GM12865 (cell line): ENCODE measurements at regions not wholly inside any gene's neighbourhood (a gene's known extent, or its start where the extent isn't known, plus 50 kb on each side); places are given as distances from the start of the nearest gene placed in this dataset.

Experiments used
- DNase-seq: peaks from one replicate; pipeline ENCODE4 v3.0.0; 2010; ENCODE audit warnings: low read depth
- H3K4me3 ChIP-seq: 2 replicates; pipeline ENCODE4 v1.5.1; 2011; ENCODE audit warnings: mild to moderate bottlenecking, low read depth, low read length, control low read depth
- TF ChIP-seq, protein P1 (sequence below): IDR thresholded peaks from 2 replicates; pipeline ENCODE4 v1.5.1; 2011; ENCODE audit warnings: low read length, control low read depth, low read depth, inconsistent platforms; ENCODE audit not compliant: insufficient read depth; ENCODE audit errors: missing control alignments

DNA sequence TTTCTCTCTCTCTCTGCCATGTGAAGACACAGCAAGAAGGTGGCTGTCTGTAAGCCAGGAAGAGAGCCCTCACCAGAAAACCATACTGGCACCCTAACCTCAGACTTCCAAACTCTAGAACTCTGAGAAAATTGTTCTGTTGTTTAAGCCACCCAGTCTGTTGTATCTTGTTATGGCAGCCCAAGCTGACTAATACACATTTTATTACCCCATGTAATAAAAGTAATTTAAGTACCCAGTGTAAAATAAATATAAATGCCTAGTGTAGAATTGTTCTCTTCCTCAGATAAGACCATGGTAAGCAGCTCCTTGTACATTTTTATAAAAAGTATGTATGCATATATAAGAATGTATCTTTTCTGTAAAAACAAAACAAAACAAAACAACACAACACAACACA is 119.7 kb downstream of the DTL start:
- TF ChIP-seq, protein P1, sequence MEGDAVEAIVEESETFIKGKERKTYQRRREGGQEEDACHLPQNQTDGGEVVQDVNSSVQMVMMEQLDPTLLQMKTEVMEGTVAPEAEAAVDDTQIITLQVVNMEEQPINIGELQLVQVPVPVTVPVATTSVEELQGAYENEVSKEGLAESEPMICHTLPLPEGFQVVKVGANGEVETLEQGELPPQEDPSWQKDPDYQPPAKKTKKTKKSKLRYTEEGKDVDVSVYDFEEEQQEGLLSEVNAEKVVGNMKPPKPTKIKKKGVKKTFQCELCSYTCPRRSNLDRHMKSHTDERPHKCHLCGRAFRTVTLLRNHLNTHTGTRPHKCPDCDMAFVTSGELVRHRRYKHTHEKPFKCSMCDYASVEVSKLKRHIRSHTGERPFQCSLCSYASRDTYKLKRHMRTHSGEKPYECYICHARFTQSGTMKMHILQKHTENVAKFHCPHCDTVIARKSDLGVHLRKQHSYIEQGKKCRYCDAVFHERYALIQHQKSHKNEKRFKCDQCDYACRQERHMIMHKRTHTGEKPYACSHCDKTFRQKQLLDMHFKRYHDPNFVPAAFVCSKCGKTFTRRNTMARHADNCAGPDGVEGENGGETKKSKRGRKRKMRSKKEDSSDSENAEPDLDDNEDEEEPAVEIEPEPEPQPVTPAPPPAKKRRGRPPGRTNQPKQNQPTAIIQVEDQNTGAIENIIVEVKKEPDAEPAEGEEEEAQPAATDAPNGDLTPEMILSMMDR: no peak
- DNase-seq: no peak
- no peak overlapping the region for H3K4me3 ChIP-seq

DNA sequence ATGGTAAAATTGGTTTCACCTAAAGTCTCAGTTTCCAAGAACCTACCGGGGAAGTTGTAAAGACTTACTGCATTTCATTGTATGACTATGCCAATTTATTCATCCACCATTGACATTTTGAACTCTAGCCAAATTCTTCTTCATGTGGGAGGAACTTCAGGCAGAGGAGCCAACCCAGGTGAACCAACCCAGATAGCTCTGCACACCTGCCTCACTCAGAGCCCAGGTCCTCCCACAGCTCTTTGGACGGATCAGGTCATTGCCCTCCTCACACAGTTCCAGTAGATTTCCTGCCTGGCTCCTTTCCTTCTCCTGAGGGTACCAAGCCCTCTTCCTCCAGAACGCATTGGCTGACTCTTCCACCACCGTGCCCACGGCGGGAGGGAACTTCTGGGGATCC is 121.7 kb downstream of the DTL start:
- TF ChIP-seq, protein P1: no peak
- no peak for DNase-seq
- H3K4me3 ChIP-seq: no peak overlapping the region

DNA sequence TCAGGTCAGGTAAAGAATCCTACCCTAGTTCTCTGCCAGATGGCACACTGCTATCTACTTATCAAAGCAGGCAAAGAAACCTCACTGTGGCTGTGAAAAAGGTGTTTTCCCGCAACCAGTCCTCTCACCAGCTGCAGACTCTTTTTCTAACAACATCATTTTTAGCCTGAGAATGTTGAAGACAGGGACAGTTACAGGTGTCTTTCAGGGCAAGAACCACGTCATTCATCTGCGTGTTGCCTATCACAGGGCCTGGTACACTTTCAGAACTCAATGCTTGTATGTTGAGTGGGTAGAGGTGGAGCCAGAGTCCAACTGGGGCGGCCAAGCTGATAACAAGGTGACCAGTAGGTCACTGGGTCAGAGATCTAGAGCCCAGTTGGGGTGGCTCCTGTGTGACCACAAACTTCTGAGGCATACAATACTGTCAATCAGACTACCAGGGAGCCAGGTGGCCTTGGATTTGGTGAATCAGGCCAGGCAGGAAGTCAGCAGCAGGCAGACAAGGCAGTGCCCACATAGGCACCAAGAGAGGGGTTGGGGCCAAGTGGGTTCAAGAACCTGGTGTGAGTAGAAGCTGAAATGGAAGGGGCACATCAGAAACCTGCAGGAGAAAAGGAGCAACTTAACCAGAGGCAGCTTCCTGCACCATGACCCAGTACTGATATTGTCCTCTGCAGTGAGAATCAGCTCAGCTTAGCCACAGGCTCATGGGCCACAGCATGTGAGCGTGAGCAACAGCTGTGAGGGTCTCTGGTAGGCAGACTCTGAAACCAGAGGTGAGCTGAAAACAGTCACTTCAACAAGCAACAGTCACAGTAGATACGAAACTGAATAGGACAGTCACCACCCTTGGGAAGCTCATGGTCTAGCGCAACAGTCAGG is 123.6 kb downstream of the DTL start:
- TF ChIP-seq, protein P1: no peak
- H3K4me3 ChIP-seq: no peak overlapping the region

DNA sequence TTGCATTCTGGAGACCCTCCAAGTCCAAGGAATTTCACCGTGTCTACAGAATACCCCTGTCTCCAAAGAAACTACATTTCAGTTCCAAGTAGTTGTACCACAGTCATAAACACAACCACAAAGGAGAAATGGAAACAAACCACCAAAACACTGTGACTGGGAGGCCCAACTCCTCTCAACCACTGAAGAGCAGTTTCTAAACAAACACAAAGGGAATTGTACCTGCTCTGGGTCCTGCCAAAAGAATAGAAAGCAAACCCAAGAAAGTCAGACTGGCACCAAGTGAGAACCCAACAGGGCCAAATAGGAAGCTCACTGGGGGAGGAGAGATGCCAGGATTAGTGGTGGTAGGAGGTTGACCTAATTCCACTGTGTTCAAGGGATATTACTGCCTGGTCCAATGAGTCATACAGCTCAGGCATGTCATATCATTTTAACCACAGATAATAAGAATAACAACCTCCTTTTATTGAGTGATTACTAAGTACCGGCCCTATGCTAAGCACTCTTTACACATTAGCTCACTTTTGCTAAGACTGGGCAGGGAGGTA is 123.9 kb upstream of the PPP2R5A start:
- TF ChIP-seq, protein P1: no peak
- H3K4me3 ChIP-seq: no peak overlapping the region
- DNase-seq: peak; percentile 47

More for the DNA sequence above, 123.6 kb downstream of the DTL start:
- peak; percentile 81 for DNase-seq

DNA sequence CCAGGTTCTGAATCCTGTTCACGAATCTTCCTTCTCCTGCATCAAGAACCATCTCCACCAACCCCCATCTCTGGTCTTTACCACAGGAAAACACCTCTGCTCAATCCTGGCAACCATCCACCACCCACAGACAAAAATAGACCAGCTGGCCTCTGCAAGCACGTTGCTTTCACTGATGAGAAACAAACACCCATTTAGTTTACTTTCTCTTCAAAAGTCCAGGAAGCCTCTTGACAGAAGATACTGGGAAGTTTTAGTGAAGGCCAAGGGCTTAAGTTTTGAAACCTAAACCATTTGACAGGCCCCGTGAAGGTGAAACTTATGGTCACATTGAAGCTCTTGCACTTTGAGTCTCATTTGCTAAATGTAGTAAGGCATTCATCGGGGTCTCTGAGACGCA is 122.6 kb upstream of the PPP2R5A start:
- H3K4me3 ChIP-seq: no peak overlapping the region
- peak; percentile 86 for DNase-seq

DNA sequence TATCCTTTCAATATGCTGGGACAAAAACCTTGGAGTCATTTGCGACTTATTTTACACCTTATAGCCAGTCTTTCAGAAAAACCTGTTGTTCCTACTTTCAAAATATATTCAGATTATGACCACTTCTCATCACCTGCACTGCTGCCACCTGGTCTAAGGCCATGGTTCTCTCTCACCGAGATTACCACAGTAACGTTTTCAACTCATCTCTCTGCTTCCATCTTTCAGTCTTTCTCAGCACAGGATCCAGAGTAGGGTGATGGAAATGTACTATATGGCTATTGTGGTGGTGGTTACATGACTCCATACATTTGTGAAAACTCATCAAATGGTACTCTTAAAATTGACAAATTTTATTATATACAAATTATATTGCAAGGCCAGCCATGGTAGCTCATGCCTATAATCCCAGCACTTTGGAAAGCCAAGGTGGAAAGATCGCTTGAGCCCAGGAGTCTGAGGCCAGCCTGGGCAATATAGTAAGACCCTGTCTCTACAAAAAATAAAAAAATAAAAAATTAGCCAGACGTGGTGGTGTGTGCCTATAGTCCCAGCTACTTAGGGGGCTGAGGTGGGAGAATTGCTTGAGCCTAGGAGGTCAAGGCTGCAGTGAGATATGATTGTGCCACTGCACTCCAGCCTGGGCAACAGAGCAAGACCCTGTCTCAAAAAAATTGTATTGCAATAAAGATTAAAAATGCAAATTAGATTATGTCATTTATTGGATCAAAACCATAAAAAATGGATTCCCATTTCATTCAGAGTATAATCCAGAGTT is 120.9 kb upstream of the PPP2R5A start:
- H3K4me3 ChIP-seq: no peak overlapping the region
- DNase-seq: peak; percentile 50
- TF ChIP-seq, protein P1: no peak

More for the DNA sequence above, 122.6 kb upstream of the PPP2R5A start:
- TF ChIP-seq, protein P1: no peak
